ENCODE measurements at regions not wholly inside any gene's neighbourhood (a gene's known extent, or its start where the extent isn't known, plus 50 kb on each side); places are given as distances from the start of the nearest gene placed in this dataset.

DNA sequence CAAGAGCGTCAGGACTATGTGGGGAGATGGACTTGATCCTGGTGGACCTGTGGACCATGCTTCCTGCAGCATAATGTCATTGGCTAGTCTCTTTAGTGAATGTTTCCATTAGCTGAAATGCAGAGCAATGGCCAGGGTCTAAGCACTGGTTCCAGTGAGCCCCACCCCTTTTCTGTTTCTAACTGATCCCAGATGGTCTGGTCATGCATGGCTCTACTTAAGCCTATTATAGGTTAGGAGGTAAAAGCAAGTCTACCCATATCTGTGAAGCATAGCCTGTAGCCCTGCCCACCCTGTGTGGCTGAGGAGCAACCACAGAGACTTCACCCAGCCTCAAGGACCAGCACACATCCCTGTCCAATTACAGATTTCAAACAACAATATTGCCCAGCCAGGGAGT, 419.2 kb downstream of the ZNF385D start:
- no peak for TF ChIP-seq CTCF (IDR thresholded peaks at IDR 0.05)
- TF ChIP-seq POLR2A (IDR thresholded peaks at IDR 0.05) = no peak

Data from thyroid gland (tissue), 4 donors.